GM18520 (cell line): ENCODE measurements at regions not wholly inside any gene's neighbourhood (a gene's known extent, or its start where the extent isn't known, plus 50 kb on each side); places are given as distances from the start of the nearest gene placed in this dataset.
"Not testable (repeated sequence)": the region's sequence is repeated elsewhere in the genome, so short reads cannot be mapped to it uniquely, and the experiment has no call there.

ENCODE experiments used
- ATAC-seq: cut with Tn5 transposase; IDR thresholded peaks from one replicate; pipeline ENCODE4 v1.9.1; 2021; ENCODE audit not compliant: unreplicated experiment

DNA sequence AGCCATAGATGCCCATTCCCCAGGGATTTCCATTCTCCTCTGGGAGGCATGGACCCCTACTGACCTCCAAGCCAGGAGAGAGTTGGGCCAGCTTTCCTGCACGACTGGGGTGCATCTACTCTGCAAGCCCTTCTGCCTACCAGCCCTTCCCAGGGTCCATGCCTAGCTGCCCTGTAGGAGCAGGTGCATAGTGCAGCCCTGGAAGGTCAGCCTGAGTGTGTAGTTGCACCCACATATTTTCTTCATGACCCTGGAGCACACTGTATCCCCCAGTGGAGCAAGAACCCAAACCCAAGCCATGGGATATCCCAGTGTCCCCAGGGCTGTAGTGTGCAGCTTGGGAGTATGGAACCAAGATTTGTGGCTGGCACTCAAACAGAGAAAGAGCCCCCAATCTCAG, 155.6 kb upstream of the GOLGA6L22 start:
- not testable (repeated sequence) for ATAC-seq
